HG03354 (cell line): ENCODE measurements at regions not wholly inside any gene's neighbourhood (a gene's known extent, or its start where the extent isn't known, plus 50 kb on each side); places are given as distances from the start of the nearest gene placed in this dataset.

ENCODE experiments used
- ATAC-seq: cut with Tn5 transposase; IDR thresholded peaks from one replicate; pipeline ENCODE4 v1.9.1; 2021; ENCODE audit warnings: mild to moderate bottlenecking; ENCODE audit not compliant: unreplicated experiment, poor library complexity, severe bottlenecking

DNA sequence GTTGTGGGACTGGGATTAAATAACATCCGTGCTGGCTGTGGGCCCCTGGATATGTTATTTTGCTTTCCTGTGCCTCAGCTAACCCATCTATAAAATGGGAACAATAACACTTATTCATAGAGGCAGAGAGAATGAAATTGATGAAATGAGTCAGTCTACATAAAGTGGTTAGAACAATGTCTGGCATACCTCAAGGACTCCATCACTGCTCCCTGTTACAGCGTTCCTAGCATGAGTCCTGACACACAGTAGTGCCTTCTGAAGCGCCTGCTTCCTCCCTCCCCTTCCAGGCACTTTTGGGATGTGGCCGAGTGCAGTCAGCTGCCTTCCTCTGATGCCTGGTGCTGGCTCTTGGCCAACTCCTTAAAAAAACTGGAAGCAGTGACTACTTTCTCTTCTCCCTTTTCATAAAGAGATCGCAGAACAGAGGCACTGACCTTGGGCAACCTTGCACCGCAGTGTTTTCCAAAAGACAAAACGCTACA lies 108.4 kb upstream of the ZMIZ1 start:
- no peak for ATAC-seq

DNA sequence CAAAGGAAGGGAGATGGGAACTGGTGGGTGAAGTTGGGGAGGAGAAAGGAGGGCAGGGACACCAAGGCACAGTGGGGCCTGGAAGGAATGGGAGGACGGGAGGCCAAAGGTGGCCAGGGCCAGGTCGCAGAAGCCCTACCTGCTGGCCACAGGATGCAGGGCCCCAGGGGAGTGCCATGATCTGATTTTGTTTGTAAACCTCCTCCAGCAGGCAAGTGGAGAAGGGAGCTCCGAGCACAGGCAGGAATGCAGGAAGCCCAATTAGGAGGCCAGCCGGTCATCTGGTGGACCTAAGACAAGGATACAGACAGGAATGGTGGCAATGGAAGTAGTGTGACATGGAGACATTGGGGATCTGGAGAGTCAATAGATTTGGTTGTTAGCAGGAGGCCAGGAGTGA lies 107.0 kb upstream of the ZMIZ1 start:
- ATAC-seq = no peak

- ATAC-seq = no peak
Observed at GRCh38 chr10:78963074-78964034, 105.4 kb upstream of the ZMIZ1 start.

DNA sequence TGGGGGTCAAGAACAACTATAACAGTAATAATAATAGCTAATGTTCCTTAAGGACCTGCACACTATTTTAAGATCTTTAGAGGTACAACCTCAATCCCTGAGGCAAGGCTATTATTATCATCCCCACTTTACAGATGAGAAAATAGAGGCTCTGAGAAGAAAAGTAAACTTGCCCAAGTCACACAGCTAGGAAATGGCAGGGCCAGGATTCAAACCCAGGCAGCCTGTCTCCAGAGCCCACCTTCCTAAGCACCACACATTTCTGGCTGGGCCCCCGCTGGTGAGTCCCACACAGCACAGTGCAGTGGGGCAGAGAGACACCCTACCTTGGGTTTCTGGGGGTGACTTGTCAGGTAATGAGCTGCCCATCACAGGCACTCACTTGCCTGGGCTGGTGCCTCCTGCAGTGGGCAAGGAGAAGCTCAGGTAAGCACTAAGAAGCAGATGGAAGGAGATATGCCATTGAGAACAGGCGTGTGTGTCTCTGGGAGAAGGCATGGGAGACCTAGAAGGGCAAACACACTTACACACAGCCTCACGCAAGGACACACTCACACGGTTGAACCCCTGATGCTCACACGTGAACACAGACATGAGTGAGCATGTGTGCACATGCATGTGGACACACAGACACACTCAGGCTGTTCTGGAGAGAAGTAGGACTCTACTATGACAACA lies 104.4 kb upstream of the ZMIZ1 start:
- ATAC-seq = no peak

GRCh38 chr10:78964952-78965633 lies 103.7 kb upstream of the ZMIZ1 start:
- no peak for ATAC-seq

DNA sequence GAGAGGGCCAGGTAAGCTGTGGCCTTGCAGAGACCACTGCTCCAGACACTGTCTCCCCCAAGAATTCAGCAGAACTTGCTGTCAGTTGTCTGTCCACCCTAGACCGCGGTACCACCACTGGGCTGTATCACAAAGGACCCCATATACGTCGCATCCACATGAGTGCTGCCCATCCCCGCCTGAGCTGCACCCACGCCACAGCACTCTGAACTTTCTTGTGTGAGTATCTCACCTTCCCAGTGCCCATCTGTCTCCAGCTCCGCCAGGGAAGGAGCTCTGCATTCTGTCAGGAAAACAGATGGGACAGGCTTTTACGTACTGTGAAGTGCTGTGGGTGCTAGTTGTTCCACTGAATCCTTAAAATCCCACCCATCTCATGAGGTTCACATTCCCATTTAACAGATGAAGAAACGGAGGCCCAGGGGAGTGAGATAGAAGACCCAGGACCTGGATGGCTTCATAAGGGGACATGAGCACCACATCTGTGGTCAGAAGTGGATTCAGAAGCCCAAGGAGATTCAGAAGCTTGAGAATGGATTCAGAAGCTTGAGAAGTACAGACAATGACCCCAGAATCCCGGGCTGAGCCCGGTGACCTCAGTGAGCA lies 102.5 kb upstream of the ZMIZ1 start:
- ATAC-seq = no peak

DNA sequence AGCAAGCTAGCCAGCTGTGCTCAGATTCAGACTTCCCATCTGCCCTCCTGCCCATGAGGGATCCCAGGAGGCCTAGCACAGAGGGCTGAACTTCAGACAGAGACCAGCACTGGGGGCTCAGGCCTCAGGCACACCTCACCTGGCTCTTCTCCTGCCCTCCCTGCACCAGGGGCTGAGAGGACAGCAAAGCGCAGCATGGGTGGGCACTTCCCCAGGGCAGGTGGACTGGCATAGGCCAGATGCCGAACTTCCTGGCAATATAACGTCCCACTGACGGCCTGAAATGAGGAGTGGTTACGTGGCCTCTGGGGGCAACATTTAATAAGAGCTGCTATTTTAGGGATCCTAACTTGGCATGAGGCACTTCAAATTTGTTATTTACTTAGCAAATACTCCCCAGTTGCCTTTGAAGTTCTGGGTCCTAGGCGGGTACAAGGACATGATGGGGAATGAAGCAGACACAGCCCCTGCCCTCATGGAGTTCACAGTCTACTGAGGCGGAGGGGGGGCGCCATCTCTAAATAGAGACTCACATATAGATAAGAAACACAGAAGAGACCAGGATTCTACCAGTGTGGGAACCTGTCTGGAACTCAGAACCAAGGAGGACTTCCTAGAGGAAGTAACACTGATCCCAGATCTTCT lies 101.8 kb upstream of the ZMIZ1 start:
- ATAC-seq = no peak

DNA sequence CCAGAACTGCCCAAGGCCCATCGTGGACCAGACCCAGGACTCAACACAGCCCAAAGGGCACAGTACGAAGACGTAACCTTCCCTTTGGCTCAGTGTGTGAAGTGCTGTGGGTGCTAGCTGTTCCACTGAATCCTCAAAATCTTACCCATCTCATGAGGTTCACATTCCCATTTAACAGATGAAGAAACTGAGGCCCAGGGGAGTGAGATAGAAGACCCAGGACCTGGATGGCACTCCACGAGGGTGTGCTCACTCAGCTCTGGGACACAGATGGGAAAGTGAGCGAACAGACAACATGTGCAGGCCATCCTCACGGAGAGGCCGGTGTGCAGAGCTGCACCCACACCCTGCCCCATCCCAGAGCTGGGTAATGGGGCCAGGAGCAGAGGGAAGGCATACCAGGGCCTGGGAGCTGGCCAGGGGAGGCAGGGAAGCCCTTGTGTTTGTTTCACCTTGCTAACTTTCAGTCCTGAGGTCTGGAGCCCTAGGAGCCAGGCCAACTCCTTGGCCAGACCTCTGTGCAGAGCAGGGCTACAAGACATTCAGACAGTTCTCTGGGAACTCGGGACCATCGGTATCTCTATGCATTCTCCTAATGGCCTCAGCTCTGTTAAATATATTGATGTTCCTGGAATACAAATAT lies 100.3 kb upstream of the ZMIZ1 start:
- ATAC-seq = no peak

DNA sequence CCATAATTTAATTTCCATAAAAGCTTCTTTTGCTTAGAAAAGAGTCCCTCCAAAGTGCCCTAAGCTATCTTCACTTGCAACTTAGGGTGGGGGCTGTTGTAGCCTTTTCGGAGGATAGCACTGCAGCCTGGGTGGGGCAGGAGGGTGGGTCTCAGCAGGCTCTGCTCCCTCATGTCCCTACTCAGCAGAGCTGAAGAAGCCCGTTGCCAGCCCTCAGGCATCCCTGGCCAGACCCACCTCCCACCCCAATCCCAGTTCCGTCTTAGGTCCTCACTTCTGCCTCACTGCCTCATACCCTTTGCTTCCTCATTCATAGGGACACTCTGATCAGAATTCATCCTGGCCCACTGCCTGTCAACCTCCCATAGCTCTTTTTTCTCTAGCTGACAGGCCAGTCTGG lies 99.8 kb upstream of the ZMIZ1 start:
- no peak for ATAC-seq

- ATAC-seq = no peak
Observed at GRCh38 chr10:78969719-78970118, 99.0 kb upstream of the ZMIZ1 start.

- no peak for ATAC-seq
Observed at GRCh38 chr10:78970261-78970660, 98.5 kb upstream of the ZMIZ1 start.

DNA sequence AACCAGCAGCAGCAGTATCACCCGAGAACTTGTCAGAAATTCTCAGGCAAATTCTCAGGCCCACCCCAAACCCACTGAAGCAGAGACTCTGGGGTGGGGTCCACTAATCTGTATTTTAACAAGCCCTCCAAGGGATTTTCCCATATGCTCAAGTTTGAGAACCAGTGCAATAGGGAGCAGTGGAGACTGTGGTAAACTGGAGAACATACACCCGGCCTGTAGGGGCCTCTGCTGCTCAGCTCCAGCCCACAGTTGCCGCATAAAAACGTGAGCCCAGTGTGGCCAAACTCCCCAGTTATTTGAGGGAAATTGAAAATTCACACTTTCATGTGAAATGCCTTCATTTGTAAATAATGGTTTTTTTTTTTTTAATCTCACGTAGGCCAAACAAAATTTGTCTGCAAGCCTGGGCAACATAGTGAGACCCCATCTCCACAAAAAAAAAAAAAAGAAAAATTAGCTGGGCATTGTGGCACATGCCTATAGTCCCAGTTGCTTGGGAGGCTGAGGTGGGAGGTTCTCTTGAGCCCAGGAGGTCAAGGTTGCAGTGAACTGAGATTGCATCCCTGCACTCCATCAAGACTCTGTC lies 97.6 kb upstream of the ZMIZ1 start:
- no peak for ATAC-seq

- no peak for ATAC-seq
Observed at GRCh38 chr10:78972160-78972946, 96.4 kb upstream of the ZMIZ1 start.

GRCh38 chr10:78972947-78973900 lies 95.5 kb upstream of the ZMIZ1 start:
- ATAC-seq = peak; percentile 88

DNA sequence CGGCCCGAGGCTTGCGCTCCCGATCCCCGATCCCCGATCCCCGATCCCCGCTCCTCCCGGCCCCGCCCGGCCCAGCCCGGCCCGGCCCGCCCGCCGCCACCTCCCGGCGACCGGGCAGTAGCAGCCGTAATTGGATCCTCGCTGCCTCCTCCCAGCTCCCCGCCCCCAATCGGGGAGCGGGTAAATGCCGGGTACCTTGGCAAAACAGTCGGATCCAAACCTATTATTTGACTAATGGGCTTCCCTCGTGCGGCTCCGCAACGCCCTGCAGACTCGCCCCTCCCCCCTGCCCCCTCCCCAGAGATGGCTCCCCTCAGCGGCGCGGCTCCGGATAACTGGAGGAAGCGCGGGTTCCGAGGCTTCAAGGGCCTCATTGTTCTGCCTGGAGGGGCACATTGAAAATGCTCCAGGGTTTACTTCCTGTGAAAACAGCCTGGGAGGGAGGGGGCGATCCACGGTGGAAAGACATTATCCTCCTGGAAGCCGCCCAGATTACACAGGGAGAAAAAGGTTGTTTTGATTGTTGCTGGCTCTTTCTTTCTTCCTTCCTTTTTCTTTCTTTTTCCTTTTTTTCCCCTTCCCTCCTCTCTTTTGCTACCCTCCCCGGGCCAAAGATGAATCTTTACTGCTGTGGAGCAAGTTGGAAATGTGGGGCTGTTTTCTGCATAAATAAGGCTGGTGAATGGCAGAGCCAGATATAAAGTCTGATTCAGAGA lies 94.7 kb upstream of the ZMIZ1 start:
- ATAC-seq = peak; percentile 44

DNA sequence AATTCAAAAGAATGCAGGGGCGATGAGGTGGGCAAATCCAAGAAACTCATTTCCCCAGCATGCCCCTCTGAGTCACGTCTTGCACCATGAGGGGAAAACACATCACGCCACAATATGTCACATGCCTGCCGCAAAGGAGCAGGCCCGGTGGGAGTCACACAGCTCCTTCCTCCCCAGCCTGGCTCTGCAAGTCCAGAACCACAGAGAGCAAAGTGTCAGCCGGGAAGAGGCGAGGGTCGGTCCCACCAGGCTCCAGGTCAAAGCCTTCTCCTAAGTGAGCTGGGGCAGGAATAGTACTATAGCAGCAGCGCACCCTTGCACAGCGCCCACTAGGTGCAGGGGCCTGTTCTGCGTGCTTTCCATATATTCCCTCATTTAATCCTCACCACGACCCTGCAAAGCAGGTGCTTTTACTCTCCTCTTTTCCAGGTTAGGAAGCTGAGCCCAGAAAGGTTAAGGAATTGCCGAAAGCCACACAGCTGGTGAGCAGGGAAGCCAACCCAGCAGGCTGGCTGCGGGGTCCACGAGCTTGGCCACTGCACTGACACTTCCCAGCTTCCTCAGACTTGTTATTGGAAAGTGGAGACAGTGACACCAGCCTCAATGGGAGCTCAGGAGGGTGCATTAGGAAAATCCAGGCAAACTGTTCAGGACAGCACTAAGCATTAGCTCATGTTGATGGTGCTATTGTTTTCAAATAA lies 94.0 kb upstream of the ZMIZ1 start:
- ATAC-seq = no peak
